HG03060 (cell line): ENCODE measurements at regions not wholly inside any gene's neighbourhood (a gene's known extent, or its start where the extent isn't known, plus 50 kb on each side); places are given as distances from the start of the nearest gene placed in this dataset.

Source experiments
- ATAC-seq: cut with Tn5 transposase; IDR thresholded peaks from one replicate; pipeline ENCODE4 v1.9.1; 2021; ENCODE audit warnings: low read depth, moderate number of reproducible peaks; ENCODE audit not compliant: unreplicated experiment

- ATAC-seq = no peak
These were observed 380.7 kb upstream of the GOLIM4 start for GRCh38 chr3:168476360-168476980.

GRCh38 chr3:168475704-168476103 is 380.0 kb upstream of the GOLIM4 start:
- ATAC-seq = no peak

GRCh38 chr3:168473334-168473890 is 377.7 kb upstream of the GOLIM4 start:
- no peak for ATAC-seq

GRCh38 chr3:168472783-168473182 is 377.1 kb upstream of the GOLIM4 start:
- no peak for ATAC-seq

GRCh38 chr3:168470380-168470779 is 374.7 kb upstream of the GOLIM4 start:
- no peak for ATAC-seq

GRCh38 chr3:168469436-168469835 is 373.7 kb upstream of the GOLIM4 start:
- no peak for ATAC-seq

GRCh38 chr3:168467115-168467714 is 371.5 kb upstream of the GOLIM4 start:
- peak; percentile 82 for ATAC-seq

GRCh38 chr3:168461793-168462192 is 366.1 kb upstream of the GOLIM4 start:
- no peak for ATAC-seq

GRCh38 chr3:168459226-168459784 is 363.6 kb upstream of the GOLIM4 start:
- no peak for ATAC-seq

GRCh38 chr3:168457954-168458539 is 362.3 kb upstream of the GOLIM4 start:
- ATAC-seq = no peak

GRCh38 chr3:168455814-168456213 is 360.1 kb upstream of the GOLIM4 start:
- no peak for ATAC-seq

GRCh38 chr3:168453623-168454022 is 357.9 kb upstream of the GOLIM4 start:
- no peak for ATAC-seq

GRCh38 chr3:168443965-168444364 is 348.2 kb upstream of the GOLIM4 start:
- no peak for ATAC-seq

- ATAC-seq = no peak
These were observed 346.8 kb upstream of the GOLIM4 start for GRCh38 chr3:168442502-168442901.

GRCh38 chr3:168436245-168436724 is 340.6 kb upstream of the GOLIM4 start:
- no peak for ATAC-seq

- ATAC-seq = no peak
These were observed 335.8 kb upstream of the GOLIM4 start for GRCh38 chr3:168431491-168431890.

- no peak for ATAC-seq
These were observed 332.2 kb upstream of the GOLIM4 start for GRCh38 chr3:168427835-168428475.

- ATAC-seq = no peak
These were observed 331.4 kb upstream of the GOLIM4 start for GRCh38 chr3:168427156-168427555.

- no peak for ATAC-seq
These were observed 330.3 kb upstream of the GOLIM4 start for GRCh38 chr3:168425936-168426595.

- no peak for ATAC-seq
These were observed 328.5 kb upstream of the GOLIM4 start for GRCh38 chr3:168424059-168424734.
